AG04449 (cell line): ENCODE measurements at regions not wholly inside any gene's neighbourhood (a gene's known extent, or its start where the extent isn't known, plus 50 kb on each side); places are given as distances from the start of the nearest gene placed in this dataset.
"Not testable (repeated sequence)": the region's sequence is repeated elsewhere in the genome, so short reads cannot be mapped to it uniquely, and the experiment has no call there.

ENCODE experiments used
- CTCF ChIA-PET: fragments of 350-600 bp; formaldehyde crosslinking; extraction: SDS; loops from one replicate; lab custom pipeline; 2021; ENCODE audit warnings: antibody characterized with exemption; lab: Yijun Ruan, JAX
- POLR2A ChIA-PET: fragments of 400-600, 350-600 bp; formaldehyde crosslinking; extraction: SDS; loops from one replicate; lab custom pipeline; 2020; ENCODE audit warnings: antibody characterized with exemption, inconsistent platforms; lab: Yijun Ruan, JAX
- DNase-seq: peaks from one replicate; pipeline ENCODE4 v3.0.0-alpha.2; 2010; ENCODE audit warnings: low read depth, low spot score
- H3K4me3 ChIP-seq: 2 replicates; pipeline ENCODE4 v1.5.1; 2011; ENCODE audit warnings: low read depth, mild to moderate bottlenecking, control low read depth, low read length
- TF ChIP-seq, protein P1 (sequence below): IDR thresholded peaks from one replicate; pipeline ENCODE4 v1.5.1; 2011; ENCODE audit warnings: mild to moderate bottlenecking, moderate library complexity, low read length, control low read depth, inconsistent platforms; ENCODE audit not compliant: insufficient read depth; ENCODE audit errors: missing control alignments

DNA sequence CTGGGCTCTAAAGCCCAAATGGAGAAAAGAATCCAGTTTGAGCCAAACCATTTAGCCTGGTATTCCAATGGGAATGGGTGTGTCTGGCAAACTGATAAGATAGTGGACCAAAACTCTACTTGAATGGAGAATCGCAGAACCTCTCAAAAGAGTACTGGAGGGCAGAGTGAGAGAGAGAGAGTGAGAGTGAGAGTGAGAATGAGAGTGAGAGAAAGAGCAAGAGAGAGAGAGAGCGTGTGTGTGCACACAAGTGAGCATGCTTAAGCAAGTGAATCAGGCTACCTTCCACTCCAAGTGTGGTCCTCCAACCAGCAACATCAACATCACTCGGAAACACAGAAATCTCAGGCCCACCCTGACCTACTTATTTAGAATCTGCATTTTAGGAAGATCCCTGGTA, 58.8 kb downstream of the UQCRFS1 start:
- CTCF ChIA-PET = no interaction called here
- DNase-seq = no peak
- TF ChIP-seq, protein P1, sequence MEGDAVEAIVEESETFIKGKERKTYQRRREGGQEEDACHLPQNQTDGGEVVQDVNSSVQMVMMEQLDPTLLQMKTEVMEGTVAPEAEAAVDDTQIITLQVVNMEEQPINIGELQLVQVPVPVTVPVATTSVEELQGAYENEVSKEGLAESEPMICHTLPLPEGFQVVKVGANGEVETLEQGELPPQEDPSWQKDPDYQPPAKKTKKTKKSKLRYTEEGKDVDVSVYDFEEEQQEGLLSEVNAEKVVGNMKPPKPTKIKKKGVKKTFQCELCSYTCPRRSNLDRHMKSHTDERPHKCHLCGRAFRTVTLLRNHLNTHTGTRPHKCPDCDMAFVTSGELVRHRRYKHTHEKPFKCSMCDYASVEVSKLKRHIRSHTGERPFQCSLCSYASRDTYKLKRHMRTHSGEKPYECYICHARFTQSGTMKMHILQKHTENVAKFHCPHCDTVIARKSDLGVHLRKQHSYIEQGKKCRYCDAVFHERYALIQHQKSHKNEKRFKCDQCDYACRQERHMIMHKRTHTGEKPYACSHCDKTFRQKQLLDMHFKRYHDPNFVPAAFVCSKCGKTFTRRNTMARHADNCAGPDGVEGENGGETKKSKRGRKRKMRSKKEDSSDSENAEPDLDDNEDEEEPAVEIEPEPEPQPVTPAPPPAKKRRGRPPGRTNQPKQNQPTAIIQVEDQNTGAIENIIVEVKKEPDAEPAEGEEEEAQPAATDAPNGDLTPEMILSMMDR = no peak
- POLR2A ChIA-PET = no interaction called here
- no peak overlapping the region for H3K4me3 ChIP-seq

DNA sequence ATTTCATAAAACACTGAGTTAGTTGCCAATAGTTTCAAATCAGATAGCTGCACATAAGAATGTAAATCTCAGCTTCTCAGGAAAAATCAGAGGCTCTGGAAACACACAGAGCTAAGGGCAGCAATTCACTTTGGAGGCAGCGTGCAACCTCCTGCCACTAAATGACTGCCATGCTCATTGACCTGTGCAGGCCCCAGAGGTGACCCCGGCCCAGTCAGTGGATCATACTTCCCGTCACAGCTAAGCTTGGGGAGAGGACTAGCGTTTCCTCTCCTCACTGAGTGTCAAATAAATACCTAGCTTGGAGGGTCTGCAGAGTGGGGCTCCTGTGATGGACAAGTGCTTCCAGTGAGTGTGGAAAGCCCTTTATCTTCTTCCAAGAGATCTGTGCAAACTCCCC, 67.2 kb downstream of the UQCRFS1 start:
- POLR2A ChIA-PET = interaction anchor here (0.7 kb wide), 1 partner anchor 47 kb away, joined by 3 read pairs; no protein-coding TSS in a partner anchor

DNA sequence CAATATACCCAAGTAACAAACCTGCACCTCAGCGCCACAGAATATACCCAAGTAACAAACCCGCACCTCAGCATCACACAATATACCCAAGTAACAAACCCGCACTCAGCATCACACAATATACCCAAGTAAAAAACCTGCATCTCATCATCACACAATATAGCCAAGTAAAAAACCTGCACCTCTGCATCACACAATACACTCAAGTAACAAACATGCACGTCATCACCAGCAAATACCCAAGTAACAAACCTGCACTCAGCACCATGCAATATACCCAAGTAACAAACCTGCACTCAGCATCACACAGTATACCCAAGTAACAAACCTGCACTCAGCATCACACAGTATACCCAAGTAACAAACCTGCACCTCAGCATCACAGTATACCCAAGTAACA, 69.8 kb downstream of the UQCRFS1 start:
- TF ChIP-seq, protein P1 = no peak
- DNase-seq = no peak
- CTCF ChIA-PET = no interaction called here
- no peak overlapping the region for H3K4me3 ChIP-seq
- POLR2A ChIA-PET = no interaction called here

More for the DNA sequence above, 67.2 kb downstream of the UQCRFS1 start:
- H3K4me3 ChIP-seq = no peak overlapping the region
- TF ChIP-seq, protein P1 = no peak
- CTCF ChIA-PET = no interaction called here
- no peak for DNase-seq

DNA sequence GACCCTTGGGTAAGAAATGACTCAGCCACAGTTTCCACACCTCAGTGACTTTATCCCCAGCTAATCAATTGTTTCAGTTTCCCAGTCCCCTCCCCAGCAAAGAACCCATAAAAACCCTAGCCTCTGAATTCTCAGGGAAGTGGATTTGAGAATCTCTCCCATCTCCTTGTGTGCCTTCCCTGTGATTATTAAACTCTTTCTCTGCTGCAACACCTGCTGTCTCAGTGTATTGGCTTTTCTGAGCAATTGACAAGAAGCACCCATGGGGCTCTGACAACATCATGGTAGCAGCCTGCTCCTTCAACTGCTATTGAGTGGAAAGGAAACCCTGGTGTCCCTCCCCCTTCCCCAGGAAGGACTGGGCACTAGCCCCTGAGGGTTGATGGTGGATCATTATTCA, 73.7 kb downstream of the UQCRFS1 start:
- POLR2A ChIA-PET = no interaction called here
- H3K4me3 ChIP-seq = no peak overlapping the region
- CTCF ChIA-PET = no interaction called here
- no peak for DNase-seq
- TF ChIP-seq, protein P1 = no peak

- H3K4me3 ChIP-seq, DNase-seq, POLR2A ChIA-PET, CTCF ChIA-PET: not testable (repeated sequence)
Observed at GRCh38 chr19:29138206-29138605, 74.7 kb downstream of the UQCRFS1 start.

DNA sequence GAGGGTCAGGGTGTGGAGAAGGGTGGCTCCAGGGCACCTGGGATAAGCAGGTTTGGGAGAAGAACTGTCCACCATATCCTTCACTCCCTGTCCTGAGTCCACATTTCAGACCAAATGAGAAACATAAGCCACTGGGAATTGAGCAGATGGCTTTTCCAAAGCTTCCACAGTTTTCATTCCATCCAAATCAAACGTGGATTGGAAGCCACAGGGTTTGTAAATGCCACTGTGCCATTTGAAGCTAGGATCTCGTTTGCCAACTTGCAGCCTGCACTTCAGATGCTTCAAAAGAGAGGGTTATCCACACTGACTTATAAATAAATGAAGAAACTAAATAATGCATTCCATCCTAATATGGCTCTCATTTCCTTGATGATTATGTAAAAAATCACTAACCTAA, 81.5 kb downstream of the UQCRFS1 start:
- CTCF ChIA-PET = no interaction called here
- no peak overlapping the region for H3K4me3 ChIP-seq
- POLR2A ChIA-PET = no interaction called here
- no peak for DNase-seq
- TF ChIP-seq, protein P1 = no peak

GRCh38 chr19:29129148-29129547, 83.8 kb downstream of the UQCRFS1 start:
- CTCF ChIA-PET = no interaction called here
- no peak overlapping the region for H3K4me3 ChIP-seq
- TF ChIP-seq, protein P1 = no peak
- POLR2A ChIA-PET = no interaction called here
- no peak for DNase-seq
